PC-9 (cell line): ENCODE measurements at regions not wholly inside any gene's neighbourhood (a gene's known extent, or its start where the extent isn't known, plus 50 kb on each side); places are given as distances from the start of the nearest gene placed in this dataset.

ENCODE experiments used
- BruUV-seq: library from RNA; stranded (reverse); fragments of 400-500 nt; replicated peaks from 2 replicates; lab custom pipeline; 2021; lab: Mats Ljungman, UMichigan
- CTCF ChIA-PET: fragments of 300-600 bp; sonication (Branson Sonifier 250); formaldehyde crosslinking; loops from one replicate; lab custom pipeline; 2022; ENCODE audit warnings: antibody characterized with exemption; lab: Charles Lee
- POLR2A ChIA-PET: fragments of 300-600 bp; sonication (Branson Sonifier 250); formaldehyde crosslinking; loops from one replicate; lab custom pipeline; 2022; ENCODE audit warnings: antibody characterized with exemption; ENCODE audit not compliant: unreplicated experiment; lab: Charles Lee
- DNase-seq, 2 experiments: peaks; one replicate each; pipeline versions ENCODE4 v3.0.0 to v3.0.0-alpha.2; 2015 to 2022; ENCODE audit warnings: mixed read lengths in 1 of 2
- H2AFZ ChIP-seq: fragments of 200-600 bp; sonication (generic); 2 replicates; pipeline ENCODE4 v1.8.1; 2017; ENCODE audit warnings: antibody characterized with exemption
- H3F3A ChIP-seq: fragments of 200-600 bp; sonication (generic); 2 replicates; pipeline ENCODE4 v1.8.1; 2017; ENCODE audit warnings: antibody characterized with exemption, mild to moderate bottlenecking, low read depth; ENCODE audit not compliant: insufficient read depth
- H3K27ac ChIP-seq: fragments of 200-600 bp; sonication (generic); 2 replicates; pipeline ENCODE4 v1.6.1; 2016; ENCODE audit warnings: mixed run types
- H3K27me3 ChIP-seq: fragments of 200-600 bp; sonication (generic); 2 replicates; pipeline ENCODE4 v1.6.1; 2016; ENCODE audit warnings: low read depth, mixed run types; ENCODE audit not compliant: insufficient read depth
- H3K36me3 ChIP-seq: fragments of 200-600 bp; sonication (generic); 2 replicates; pipeline ENCODE4 v1.6.1; 2016; ENCODE audit warnings: low read depth, mixed run types
- H3K4me1 ChIP-seq: fragments of 200-600 bp; sonication (generic); replicated peaks from 2 replicates; pipeline ENCODE4 v1.6.1; 2016; ENCODE audit warnings: mixed run types; ENCODE audit not compliant: insufficient read depth
- H3K4me2 ChIP-seq: fragments of 200-600 bp; sonication (generic); 2 replicates; pipeline ENCODE4 v1.6.1; 2017; ENCODE audit warnings: mixed run types
- H3K4me3 ChIP-seq: fragments of 200-600 bp; sonication (generic); 2 replicates; pipeline ENCODE4 v1.6.1; 2016; ENCODE audit warnings: mixed run types
- H3K79me2 ChIP-seq: fragments of 200-600 bp; sonication (generic); 2 replicates; pipeline ENCODE4 v1.6.1; 2017; ENCODE audit warnings: low read depth, mixed run types
- H3K9me2 ChIP-seq: fragments of 200-600 bp; sonication (generic); 2 replicates; pipeline ENCODE4 v1.8.1; 2017; ENCODE audit warnings: mild to moderate bottlenecking; ENCODE audit not compliant: insufficient read depth
- H3K9me3 ChIP-seq: fragments of 200-600 bp; sonication (generic); 2 replicates; pipeline ENCODE4 v1.8.1; 2016; ENCODE audit warnings: low read depth; ENCODE audit not compliant: insufficient read depth
- H4K20me1 ChIP-seq: fragments of 200-600 bp; sonication (generic); 2 replicates; pipeline ENCODE4 v1.8.1; 2017; ENCODE audit not compliant: insufficient read depth
- CTCF ChIP-seq: fragments of 200-600 bp; sonication (generic); conservative IDR thresholded peaks from 2 replicates; pipeline ENCODE4 v1.6.1; 2017; ENCODE audit warnings: mixed run types, antibody characterized with exemption, mild to moderate bottlenecking, moderate library complexity
- EZH2 ChIP-seq: fragments of 200-600 bp; sonication (generic); IDR thresholded peaks from 2 replicates; pipeline ENCODE4 v1.8.0; 2017; ENCODE audit warnings: antibody characterized with exemption, low read depth
- intact Hi-C: fragments of 100-400 bp; cut with micrococcal nuclease; formaldehyde crosslinking; loops from one replicate; pipeline ENCODE4 v1.10.0; 2022; ENCODE audit not compliant: unreplicated experiment

GRCh38 chr6:163774485-163774884 is 360.0 kb downstream of the QKI start:
- intact Hi-C loops, result no loop called here
- Histone ChIP-seq H3K9me2 (no peaks in the 10 kb centered on the region), H3K36me3 (no peaks in the 10 kb centered on the region), H3K9me3 (no peaks in the 10 kb centered on the region), H3K79me2 (no peaks in the 10 kb centered on the region), H4K20me1 (no peaks in the 10 kb centered on the region), H3K4me3 (no peak overlapping the region), H3K4me2 (no peak overlapping the region), H3K27me3 (peaks cover 56% of the 10 kb centered on the region), H2AFZ (no peak overlapping the region), H3F3A (no peaks in the 10 kb centered on the region), H3K4me1 (no peaks in the 10 kb centered on the region), H3K27ac (no peak overlapping the region)
- ChIA-PET CTCF (no interaction called here), POLR2A (no interaction called here)
- no peak for DNase-seq
- TF ChIP-seq EZH2, result no peak
- no peak for TF ChIP-seq CTCF
- BruUV-seq, result no TSS peak

DNA sequence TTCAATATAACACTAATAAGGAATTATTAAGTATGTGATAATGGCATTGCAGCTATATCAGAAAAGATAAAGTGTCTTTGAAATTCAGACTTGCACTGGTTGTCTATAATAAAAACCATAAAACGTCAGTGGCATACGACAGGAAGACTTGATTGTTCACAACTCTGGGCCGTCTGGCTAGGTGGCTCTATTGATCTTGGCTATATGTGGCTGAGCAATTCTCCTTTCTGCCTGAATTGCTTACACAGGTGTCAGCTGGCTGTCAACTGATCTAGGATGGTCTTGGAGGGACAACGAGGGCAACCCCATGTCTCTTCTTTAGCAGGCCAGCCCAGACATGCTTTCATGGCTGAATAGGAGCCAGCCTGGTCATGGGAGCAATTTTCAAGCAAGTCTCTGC is 359.1 kb downstream of the QKI start:
- Histone ChIP-seq H3K27me3 (peaks cover 48% of the 10 kb centered on the region), H3F3A (no peaks in the 10 kb centered on the region), H2AFZ (no peak overlapping the region), H4K20me1 (no peaks in the 10 kb centered on the region), H3K27ac (no peak overlapping the region), H3K9me3 (no peaks in the 10 kb centered on the region), H3K36me3 (no peaks in the 10 kb centered on the region), H3K4me1 (no peaks in the 10 kb centered on the region), H3K9me2 (no peaks in the 10 kb centered on the region), H3K4me3 (no peak overlapping the region), H3K4me2 (no peak overlapping the region), H3K79me2 (no peaks in the 10 kb centered on the region)
- TF ChIP-seq EZH2, result no peak
- TF ChIP-seq CTCF, result no peak
- DNase-seq, result no peak
- POLR2A ChIA-PET, result no interaction called here
- CTCF ChIA-PET, result no interaction called here
- BruUV-seq, result no TSS peak
- intact Hi-C loops, result no loop called here

DNA sequence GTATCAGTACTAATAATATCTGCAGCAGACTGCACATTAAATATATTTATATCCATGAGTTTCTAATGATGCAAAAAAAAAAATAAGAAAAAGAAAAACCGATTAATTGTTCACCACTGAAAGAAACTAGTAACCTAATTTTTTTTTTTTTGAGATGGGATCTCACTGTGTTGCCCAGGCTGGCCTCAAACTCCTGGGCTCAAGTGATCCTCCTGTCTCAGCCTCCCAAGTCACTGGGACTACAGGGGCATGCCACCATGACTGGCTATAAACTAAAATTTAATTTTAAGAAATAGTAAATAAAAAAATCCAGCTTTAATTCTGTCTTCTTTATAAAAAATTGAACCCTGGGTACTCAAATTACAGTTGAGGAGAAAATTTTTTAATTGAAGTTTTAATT is 358.2 kb downstream of the QKI start:
- ChIA-PET POLR2A (no interaction called here), CTCF (no interaction called here)
- Histone ChIP-seq H3K9me3 (no peaks in the 10 kb centered on the region), H3K9me2 (no peaks in the 10 kb centered on the region), H3K4me3 (no peak overlapping the region), H3K79me2 (no peaks in the 10 kb centered on the region), H3K4me2 (no peak overlapping the region), H3K27ac (no peak overlapping the region), H4K20me1 (no peaks in the 10 kb centered on the region), H3K4me1 (no peaks in the 10 kb centered on the region), H3K36me3 (no peaks in the 10 kb centered on the region), H2AFZ (no peak overlapping the region), H3K27me3 (peaks cover 39% of the 10 kb centered on the region), H3F3A (no peaks in the 10 kb centered on the region)
- no peak for DNase-seq
- intact Hi-C loops, result no loop called here
- no peak for TF ChIP-seq EZH2
- TF ChIP-seq CTCF, result no peak
- no TSS peak for BruUV-seq
